Thymus (tissue), 11 donors: ENCODE measurements at regions not wholly inside any gene's neighbourhood (a gene's known extent, or its start where the extent isn't known, plus 50 kb on each side); places are given as distances from the start of the nearest gene placed in this dataset.
A peak's percentile ranks its signal among the peaks of the same experiment; 100 is the strongest.
"Not testable (repeated sequence)": the region's sequence is repeated elsewhere in the genome, so short reads cannot be mapped to it uniquely, and the experiment has no call there.

Source experiments
- DNase-seq, 9 donors: peaks; one replicate each; pipeline ENCODE4 v3.0.0-alpha.2; 2013; ENCODE audit warnings: low spot score in 9 of 9, low read depth in 6 of 9, missing footprints in 1 of 9
- H3K27ac ChIP-seq, 2 donors: one replicate each; pipeline ENCODE4 v1.5.1; 2013; ENCODE audit warnings: control low read depth in 1 of 2, low read depth in 1 of 2, low read length in 1 of 2, mild to moderate bottlenecking in 1 of 2, moderate library complexity in 1 of 2
- H3K27me3 ChIP-seq, 2 donors: one replicate each; pipeline ENCODE4 v1.5.1; 2013; ENCODE audit warnings: low read length in 1 of 2; ENCODE audit not compliant: control insufficient read depth in 2 of 2, insufficient read depth in 1 of 2
- H3K36me3 ChIP-seq, 2 donors: one replicate each; pipeline ENCODE4 v1.5.1; 2013; ENCODE audit warnings: low read length in 1 of 2, mild to moderate bottlenecking in 1 of 2, moderate library complexity in 1 of 2; ENCODE audit not compliant: control insufficient read depth in 2 of 2, insufficient read depth in 2 of 2
- H3K4me1 ChIP-seq, 2 donors: one replicate each; pipeline ENCODE4 v1.5.1; 2013; ENCODE audit warnings: low read length in 2 of 2; ENCODE audit not compliant: control insufficient read depth in 2 of 2, insufficient read depth in 2 of 2
- H3K4me3 ChIP-seq, 2 donors: one replicate each; pipeline ENCODE4 v1.5.1; 2013; ENCODE audit warnings: low read length in 2 of 2, control low read depth in 1 of 2, mild to moderate bottlenecking in 1 of 2
- H3K9me3 ChIP-seq, 2 donors: one replicate each; pipeline ENCODE4 v1.5.1; 2013; ENCODE audit warnings: low read length in 1 of 2, mild to moderate bottlenecking in 1 of 2; ENCODE audit not compliant: control insufficient read depth in 2 of 2, insufficient read depth in 1 of 2
- WGBS: extraction: QIAGEN DNeasy Blood & Tissue Kit; methylation state at CpG from one replicate; pipeline ENCODE4 v1.1.7; 2013; 5-methylcytosine and 5-hydroxymethylcytosine counted together
- donor health status: healthy.

GRCh38 chr1:59199719-59200376, 97.0 kb upstream of the FGGY start:
- Histone ChIP-seq H3K9me3 (no peaks in the 10 kb centered on the region), H3K4me3 (no peak overlapping the region), H3K27me3 (no peaks in the 10 kb centered on the region), H3K36me3 (no peaks in the 10 kb centered on the region), H3K27ac (no peak overlapping the region), H3K4me1 (peaks cover 0 to 3% of the 10 kb centered on the region in 2 donors)
- DNase-seq = peak in 2 of 9 donors; percentile 7 to 22
- 84% methylated on average over 4 of the region's 4 CpGs for WGBS

GRCh38 chr1:59201341-59201740, 95.6 kb upstream of the FGGY start:
- no peak overlapping the region for H3K4me3 ChIP-seq

GRCh38 chr1:59202455-59202854, 94.4 kb upstream of the FGGY start:
- 97% methylated on average over 1 of the region's 1 CpG for WGBS
- peaks cover 0 to 3% of the 10 kb centered on the region in 2 donors for H3K4me1 ChIP-seq
- no peaks in the 10 kb centered on the region for H3K27me3 ChIP-seq
- H3K4me3 ChIP-seq = no peak overlapping the region
- no peak for DNase-seq
- no peak overlapping the region for H3K27ac ChIP-seq
- H3K36me3 ChIP-seq = no peaks in the 10 kb centered on the region
- H3K9me3 ChIP-seq = no peaks in the 10 kb centered on the region

More at GRCh38 chr1:59201341-59201740, 95.6 kb upstream of the FGGY start:
- Histone ChIP-seq H3K27ac (no peak overlapping the region), H3K27me3 (no peaks in the 10 kb centered on the region), H3K4me1 (peaks cover 0 to 3% of the 10 kb centered on the region in 2 donors), H3K9me3 (no peaks in the 10 kb centered on the region), H3K36me3 (no peaks in the 10 kb centered on the region)
- DNase-seq = no peak

- Histone ChIP-seq H3K4me3 (no peak overlapping the region), H3K27me3 (no peaks in the 10 kb centered on the region), H3K9me3 (no peaks in the 10 kb centered on the region), H3K27ac (no peak overlapping the region), H3K36me3 (no peaks in the 10 kb centered on the region), H3K4me1 (peaks cover 0 to 3% of the 10 kb centered on the region in 2 donors)
- WGBS = 88% methylated on average over 1 of the region's 1 CpG
- DNase-seq = no peak
Observed at GRCh38 chr1:59204001-59204400, 92.9 kb upstream of the FGGY start.

- H3K9me3 ChIP-seq, H3K4me1 ChIP-seq, H3K36me3 ChIP-seq, H3K27ac ChIP-seq, DNase-seq, H3K4me3 ChIP-seq, H3K27me3 ChIP-seq: not testable (repeated sequence)
- WGBS = 92% methylated on average over 4 of the region's 4 CpGs
Observed at GRCh38 chr1:59206616-59207015, 90.3 kb upstream of the FGGY start.

- H3K36me3 ChIP-seq, H3K27me3 ChIP-seq, H3K9me3 ChIP-seq, DNase-seq, H3K4me3 ChIP-seq, H3K27ac ChIP-seq, H3K4me1 ChIP-seq: not testable (repeated sequence)
- 94% methylated on average over 3 of the region's 3 CpGs for WGBS
Observed at GRCh38 chr1:59210430-59210829, 86.5 kb upstream of the FGGY start.

- no peak overlapping the region for H3K27ac ChIP-seq
- H3K9me3 ChIP-seq = no peaks in the 10 kb centered on the region
- H3K36me3 ChIP-seq = no peaks in the 10 kb centered on the region
- H3K4me1 ChIP-seq = no peaks in the 10 kb centered on the region
- WGBS = 92% methylated on average over 3 of the region's 3 CpGs
- DNase-seq = no peak
- H3K4me3 ChIP-seq = no peak overlapping the region
- H3K27me3 ChIP-seq = no peaks in the 10 kb centered on the region
Observed at GRCh38 chr1:59212706-59213105, 84.2 kb upstream of the FGGY start.

GRCh38 chr1:59214248-59215208, 82.4 kb upstream of the FGGY start:
- Histone ChIP-seq H3K9me3 (no peaks in the 10 kb centered on the region), H3K27me3 (no peaks in the 10 kb centered on the region), H3K27ac (no peak overlapping the region), H3K4me1 (no peaks in the 10 kb centered on the region), H3K4me3 (no peak overlapping the region), H3K36me3 (no peaks in the 10 kb centered on the region)
- no peak for DNase-seq
- 96% methylated on average over 10 of the region's 10 CpGs for WGBS

- Histone ChIP-seq H3K4me3 (no peak overlapping the region), H3K36me3 (no peaks in the 10 kb centered on the region), H3K27ac (no peak overlapping the region), H3K4me1 (no peaks in the 10 kb centered on the region), H3K9me3 (no peaks in the 10 kb centered on the region), H3K27me3 (no peaks in the 10 kb centered on the region)
- no peak for DNase-seq
- 98% methylated on average over 6 of the region's 6 CpGs for WGBS
Observed at GRCh38 chr1:59215766-59216291, 81.1 kb upstream of the FGGY start.
